HepG2 (cell line): ENCODE measurements at regions not wholly inside any gene's neighbourhood (a gene's known extent, or its start where the extent isn't known, plus 50 kb on each side); places are given as distances from the start of the nearest gene placed in this dataset.

Experiments used
- ATAC-seq: fragments of 200-7000 bp; cut with Tn5 transposase; 3 replicates; pipeline ENCODE4 v1.9.1; 2020; ENCODE audit warnings: mild to moderate bottlenecking, moderate library complexity
- BruUV-seq: library from RNA; stranded (reverse); fragments of 400-500 nt; replicated peaks from 2 replicates; lab custom pipeline; 2021; lab: Mats Ljungman, UMichigan
- CTCF ChIA-PET: fragments of 300-600 bp; formaldehyde crosslinking; extraction: SDS; loops from one replicate; lab custom pipeline; 2021; ENCODE audit warnings: low total read pairs, inconsistent platforms, low intra/inter-chr PET ratio; lab: Yijun Ruan, JAX
- POLR2A ChIA-PET: fragments of 350-600 bp; sonication (Branson Sonifier 250); formaldehyde crosslinking; loops from one replicate; lab custom pipeline; 2020; ENCODE audit warnings: antibody characterized with exemption, inconsistent platforms; lab: Yijun Ruan, JAX
- DNase-seq: peaks from one replicate; pipeline ENCODE4 v3.0.0-alpha.2; 2015; ENCODE audit warnings: low spot score
- FAIRE-seq: peaks from 3 replicates; lab custom pipeline; 2011; peaks lifted over from hg19 to GRCh38; lab: Jason Lieb, UNC
- H2AFZ ChIP-seq: one replicate; pipeline ENCODE4 v1.6.1; 2011; ENCODE audit warnings: low read length, inconsistent platforms
- H3K27ac ChIP-seq: fragments of 300-600 bp; 3 replicates; pipeline ENCODE4 v1.8.0; 2011; ENCODE audit warnings: mixed run types, mild to moderate bottlenecking, mixed read lengths, low read length, inconsistent platforms; ENCODE audit not compliant: insufficient read depth; ENCODE audit errors: extremely low read length
- H3K27me3 ChIP-seq, 2 experiments: fragments of 200-600 bp in 1 of 2; 2 replicates in 1 of 2; 3 replicates in 1 of 2; pipeline versions ENCODE4 v1.6.0 to v1.8.0; 2011; ENCODE audit warnings: low read length in 2 of 2, mild to moderate bottlenecking in 2 of 2, moderate library complexity in 2 of 2, inconsistent platforms in 1 of 2; ENCODE audit not compliant: insufficient read depth in 2 of 2, control insufficient read depth in 1 of 2
- H3K36me3 ChIP-seq, 2 experiments: fragments of 200-600 bp in 1 of 2; replicated peaks in 1 of 2; 2 replicates in 1 of 2; 3 replicates in 1 of 2; pipeline versions ENCODE4 v1.5.1 to v1.8.0; 2011; ENCODE audit warnings: low read length in 2 of 2, inconsistent platforms in 1 of 2; ENCODE audit not compliant: insufficient read depth in 2 of 2, control insufficient read depth in 1 of 2
- H3K4me1 ChIP-seq: 2 replicates; pipeline ENCODE4 v1.5.1; 2012; ENCODE audit warnings: low read length, inconsistent platforms; ENCODE audit not compliant: insufficient read depth
- H3K4me2 ChIP-seq: 2 replicates; pipeline ENCODE4 v1.6.0; 2011; ENCODE audit warnings: low read depth, low read length, inconsistent platforms
- H3K4me3 ChIP-seq, 3 experiments: fragments of 200-600 bp in 1 of 3; sonication (generic), shearing (Covaris generic) in 1 of 3; replicated peaks in 1 of 3; 2 replicates each; pipeline ENCODE4 v1.5.1; 2011 to 2016; ENCODE audit warnings: low read length in 3 of 3, inconsistent platforms in 2 of 3, low read depth in 2 of 3, mild to moderate bottlenecking in 2 of 3, control low read depth in 1 of 3, mixed read lengths in 1 of 3; ENCODE audit not compliant: insufficient read depth in 1 of 3
- H3K79me2 ChIP-seq: one replicate; pipeline ENCODE4 v1.6.1; 2011; ENCODE audit warnings: low read length, inconsistent platforms; ENCODE audit not compliant: insufficient read depth
- H3K9ac ChIP-seq: 2 replicates; pipeline ENCODE4 v1.6.0; 2011; ENCODE audit warnings: mild to moderate bottlenecking, low read depth, low read length, inconsistent platforms; ENCODE audit not compliant: insufficient read depth
- H3K9me3 ChIP-seq: 2 replicates; pipeline ENCODE4 v1.5.1; 2012; ENCODE audit warnings: mild to moderate bottlenecking, low read length
- H4K20me1 ChIP-seq: 2 replicates; pipeline ENCODE4 v1.6.0; 2011; ENCODE audit warnings: inconsistent platforms, mild to moderate bottlenecking, low read length, moderate library complexity; ENCODE audit not compliant: insufficient read depth
- AGO2 ChIP-seq: fragments of 200-400 bp; formaldehyde crosslinking; optimal IDR thresholded peaks from 2 replicates; pipeline ENCODE3; 2017; ENCODE audit warnings: mild to moderate bottlenecking, low read depth, low read length, moderate library complexity
- CBX2 ChIP-seq, 2 experiments: fragments of 200-600 bp in 1 of 2; sonication (generic); formaldehyde crosslinking in 1 of 2; IDR thresholded peaks; 2 replicates each; pipeline versions ENCODE4 v1.7.0 to v1.8.1; 2018 to 2022; ENCODE audit warnings: low read depth in 2 of 2, low read length in 1 of 2, mild to moderate bottlenecking in 1 of 2, missing genetic modification reagents in 1 of 2
- FOSL1 ChIP-seq: sonication (generic); formaldehyde crosslinking; IDR thresholded peaks from 2 replicates; pipeline ENCODE4 v1.9.0; 2021; ENCODE audit warnings: missing genetic modification reagents, borderline replicate concordance
- MLLT10 ChIP-seq: sonication (generic); formaldehyde crosslinking; IDR thresholded peaks from 2 replicates; pipeline ENCODE4 v1.4.0; 2020; ENCODE audit warnings: missing genetic modification reagents
- NFYC ChIP-seq: IDR thresholded peaks from 2 replicates; pipeline ENCODE4 v1.6.1; 2016; ENCODE audit warnings: missing genetic modification reagents, missing compliant biosample characterization
- NR0B2 ChIP-seq: sonication (generic); formaldehyde crosslinking; IDR thresholded peaks from 2 replicates; pipeline ENCODE4 v1.4.0; 2020; ENCODE audit warnings: mild to moderate bottlenecking, missing genetic modification reagents
- RAD21 ChIP-seq: fragments of 450-650 bp; formaldehyde crosslinking; IDR thresholded peaks from 2 replicates; pipeline ENCODE4 v1.5.0; 2020; ENCODE audit warnings: mild to moderate bottlenecking
- SRSF4 ChIP-seq: fragments of 200-400 bp; formaldehyde crosslinking; IDR thresholded peaks from one replicate; pipeline ENCODE4 v1.6.1; 2018; ENCODE audit warnings: mild to moderate bottlenecking, low read depth, low read length, moderate library complexity; ENCODE audit not compliant: poor library complexity, severe bottlenecking
- ZBTB3 ChIP-seq: sonication (generic); formaldehyde crosslinking; IDR thresholded peaks from 2 replicates; pipeline ENCODE4 v1.4.0; 2020; ENCODE audit warnings: low read depth, mild to moderate bottlenecking, moderate library complexity, missing genetic modification reagents, borderline replicate concordance
- ZNF180 ChIP-seq: sonication (generic); formaldehyde crosslinking; IDR thresholded peaks from 2 replicates; pipeline ENCODE4 v1.4.0; 2020; ENCODE audit warnings: low read depth, missing genetic modification reagents, borderline replicate concordance
- ZNF20 ChIP-seq: sonication (generic); formaldehyde crosslinking; IDR thresholded peaks from 2 replicates; pipeline ENCODE4 v1.4.0; 2020; ENCODE audit warnings: mild to moderate bottlenecking, moderate library complexity, missing genetic modification reagents
- ZNF337 ChIP-seq: sonication (generic); formaldehyde crosslinking; IDR thresholded peaks from 2 replicates; pipeline ENCODE4 v1.5.1; 2020; ENCODE audit warnings: missing genetic modification reagents, low read depth, mild to moderate bottlenecking, borderline replicate concordance
- ZNF343 ChIP-seq: sonication (generic); formaldehyde crosslinking; IDR thresholded peaks from 2 replicates; pipeline ENCODE4 v1.4.0; 2020; ENCODE audit warnings: mild to moderate bottlenecking, missing genetic modification reagents
- WGBS: methylation state at CpG from one replicate; pipeline ENCODE4 v1.1.6; 2017; ENCODE audit warnings: low lambda C conversion rate; 5-methylcytosine and 5-hydroxymethylcytosine counted together
- in situ Hi-C: cut with HindIII; loops from 2 replicates; pipeline ENCODE4 v1.10.0; 2017; ENCODE audit warnings: low pct_unique_long_range_greater_than_20kb; ENCODE audit not compliant: extremely low pct_ligation_motif_present
- intact Hi-C: fragments of 100-400 bp; cut with micrococcal nuclease; formaldehyde crosslinking; loops from one replicate; pipeline ENCODE4 v1.10.0; 2022; ENCODE audit not compliant: unreplicated experiment

DNA sequence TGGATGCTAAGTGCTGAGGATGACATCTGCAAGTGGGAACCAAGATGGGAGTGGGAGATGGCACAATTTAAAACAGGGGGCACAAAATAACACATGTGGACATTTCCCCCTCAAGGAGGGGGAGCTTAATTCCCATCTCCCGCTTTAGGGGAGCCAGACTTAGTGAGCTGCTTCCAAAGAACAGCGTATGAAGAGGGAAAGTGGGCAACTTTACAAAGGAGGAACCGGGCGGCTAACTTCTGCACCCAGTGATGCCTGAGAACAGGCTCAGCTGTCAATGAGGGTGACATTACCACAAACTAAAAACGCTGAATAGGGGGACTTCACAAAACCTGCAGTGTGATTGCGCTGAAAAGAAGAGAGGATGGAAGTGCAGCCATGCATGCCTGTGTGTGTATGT lies 95.5 kb upstream of the NXT1 start:
- no peaks in the 10 kb centered on the region for H4K20me1 ChIP-seq
- H3K4me2 ChIP-seq, result no peak overlapping the region
- ATAC-seq (no peak), FAIRE-seq (no peak), DNase-seq (no peak)
- intact Hi-C loops (loop anchor here (5.0 kb wide), 1 partner anchor 67 kb away; no protein-coding TSS in a partner anchor), in situ Hi-C loops (no loop called here)
- H2AFZ ChIP-seq, result no peak overlapping the region
- no peak overlapping the region for H3K9ac ChIP-seq
- H3K27ac ChIP-seq, result no peak overlapping the region
- CTCF ChIA-PET, result no interaction called here
- H3K4me1 ChIP-seq, result no peaks in the 10 kb centered on the region
- peaks cover 3 to 5% of the 10 kb centered on the region in 2 experiments; a peak in 4 of 5 replicates for H3K27me3 ChIP-seq
- no peak for TF ChIP-seq ZNF343 (CRISPR knock-in tag)
- TF ChIP-seq FOSL1, result no peak
- no peak for TF ChIP-seq RAD21 (CRISPR knock-in tag)
- TF ChIP-seq NFYC (CRISPR knock-in tag), result no peak
- TF ChIP-seq ZNF337 (CRISPR knock-in tag), result no peak
- no peak for TF ChIP-seq AGO2
- no peak for TF ChIP-seq ZBTB3
- TF ChIP-seq SRSF4, result no peak
- TF ChIP-seq ZNF20 (CRISPR knock-in tag), result no peak
- TF ChIP-seq CBX2 (IDR thresholded peaks at IDR 0.05; ENCODE audit: low read depth, low read length), result no peak
- TF ChIP-seq CBX2 (CRISPR knock-in tag; IDR thresholded peaks at IDR 0.05; ENCODE audit: low read depth), result no peak
- TF ChIP-seq ZNF180 (CRISPR knock-in tag), result no peak
- no peak for TF ChIP-seq MLLT10 (CRISPR knock-in tag)
- TF ChIP-seq NR0B2 (CRISPR knock-in tag), result no peak
- no peaks in the 10 kb centered on the region for H3K79me2 ChIP-seq
- H3K9me3 ChIP-seq, result no peaks in the 10 kb centered on the region
- no peak overlapping the region for H3K4me3 ChIP-seq
- WGBS, result 33% methylated on average over 6 of the region's 6 CpGs
- POLR2A ChIA-PET, result interaction anchor here (1.1 kb wide), 1 partner anchor 15 kb away, joined by 3 read pairs; no protein-coding TSS in a partner anchor
- no peaks in the 10 kb centered on the region for H3K36me3 ChIP-seq
- BruUV-seq, result no TSS peak
